Superior temporal gyrus (tissue), 1 donor: ENCODE measurements at regions not wholly inside any gene's neighbourhood (a gene's known extent, or its start where the extent isn't known, plus 50 kb on each side); places are given as distances from the start of the nearest gene placed in this dataset.

Experiments used
- DNase-seq: peaks from one replicate; pipeline ENCODE4 v3.0.0-alpha.2; 2016; ENCODE audit errors: extremely low spot score

DNA sequence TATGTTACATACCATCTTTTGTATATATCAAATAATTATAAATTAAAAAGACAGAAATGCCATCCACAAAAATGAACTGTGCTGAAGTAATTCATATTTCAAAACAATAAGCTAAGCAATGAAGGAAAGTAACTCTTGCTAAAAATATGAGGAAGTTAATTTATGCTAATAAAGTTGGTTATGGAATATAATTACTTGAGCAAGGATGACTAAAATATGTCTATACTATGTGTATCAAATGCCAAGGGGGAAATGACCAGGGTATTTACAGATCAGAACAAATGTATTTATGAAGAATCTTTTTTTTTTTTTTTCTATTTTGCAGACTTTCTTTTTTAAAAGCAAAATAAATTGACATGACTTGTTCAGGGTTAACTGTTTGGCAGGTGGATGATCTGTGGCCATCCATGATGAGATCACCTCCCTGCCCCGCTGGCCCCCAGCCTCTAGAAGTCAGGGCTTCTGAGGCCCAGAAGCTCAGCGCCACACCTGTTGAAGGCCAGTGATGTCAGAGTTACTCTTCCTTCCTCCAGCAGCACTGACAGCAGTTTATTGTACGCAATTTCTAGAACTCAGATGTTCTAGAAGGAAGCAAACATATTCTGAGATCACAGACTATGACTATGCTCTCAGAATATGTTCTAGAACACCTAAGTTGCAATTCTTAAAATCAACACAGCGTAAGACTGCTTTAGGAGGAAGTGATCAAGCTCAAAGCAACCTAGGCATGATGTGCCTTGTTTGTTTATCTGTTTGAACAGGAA, 196.1 kb upstream of the KLF14 start:
- DNase-seq, result no peak

DNA sequence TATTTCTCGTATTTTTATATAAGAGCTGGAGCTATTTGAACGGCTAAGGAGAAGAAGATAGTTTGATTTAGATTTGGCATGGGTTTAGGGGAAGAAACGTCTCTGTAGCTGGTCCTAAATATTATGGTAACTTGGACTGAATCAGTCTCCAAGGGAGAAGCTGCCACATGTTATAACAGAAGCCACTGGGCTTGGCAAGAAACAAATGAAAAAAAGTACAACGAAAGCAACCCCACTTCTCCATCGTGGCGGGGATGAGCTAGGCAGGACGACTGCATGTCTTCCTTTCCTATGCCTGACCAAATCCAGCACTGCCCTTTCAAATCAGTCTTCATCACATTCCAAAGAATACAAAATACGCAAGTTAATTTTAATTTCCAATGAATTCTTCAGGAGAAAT, 196.7 kb upstream of the KLF14 start:
- no peak for DNase-seq

- DNase-seq, result no peak
Measured at GRCh38 chr7:130931423-130931822, 197.4 kb upstream of the KLF14 start.

DNA sequence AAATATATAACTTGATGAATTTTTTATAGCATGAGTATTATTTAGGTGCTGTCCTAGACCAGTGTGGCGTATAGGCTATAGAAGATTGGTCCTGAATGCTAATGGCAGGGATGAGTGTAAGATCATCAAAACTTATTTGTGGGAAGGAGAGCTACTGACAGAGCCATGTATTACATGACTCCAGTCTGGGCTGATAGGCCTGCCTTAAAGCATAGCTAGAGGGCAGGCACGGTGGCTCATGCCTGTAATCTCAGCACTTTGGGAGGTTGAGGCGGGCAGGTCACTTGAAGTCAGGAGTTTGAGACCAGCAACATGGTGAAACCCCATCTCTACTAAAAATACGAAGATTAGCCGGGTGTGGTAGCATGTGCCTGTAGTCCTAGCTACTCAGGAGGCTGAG, 198.1 kb upstream of the KLF14 start:
- no peak for DNase-seq

DNA sequence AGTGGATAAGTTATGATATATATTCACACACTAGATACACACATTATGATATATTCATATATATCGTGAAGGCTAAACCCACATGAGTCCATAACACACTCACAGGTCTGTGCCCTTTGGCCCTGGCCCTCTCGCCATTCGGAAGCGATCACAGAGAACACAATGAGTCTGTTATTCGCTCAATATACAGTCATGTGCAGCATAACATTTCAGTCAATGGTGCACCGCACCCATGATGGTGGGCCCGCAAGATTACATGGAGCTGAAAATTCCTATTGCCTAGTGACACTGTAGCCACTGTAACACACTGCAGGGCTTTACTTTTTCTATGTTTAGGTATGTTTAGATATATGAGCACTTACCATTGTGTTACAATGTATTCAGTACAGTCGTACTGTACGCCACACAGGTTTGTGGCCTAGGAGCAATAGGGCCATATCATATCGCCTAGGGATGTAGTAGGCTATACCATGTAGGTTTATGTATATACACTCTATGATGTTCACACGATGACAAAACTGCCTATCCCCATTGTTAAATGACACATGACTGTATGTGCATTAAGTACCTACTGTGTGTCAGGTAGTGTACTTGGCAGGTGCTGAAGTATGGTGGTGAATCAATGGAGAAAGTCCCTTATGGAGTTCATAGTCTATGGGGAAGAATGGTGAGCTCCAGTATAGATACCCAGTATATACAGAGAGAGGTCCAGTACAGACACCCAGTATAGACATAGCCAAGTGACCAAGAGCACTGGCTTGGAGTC, 198.8 kb upstream of the KLF14 start:
- DNase-seq, result no peak

DNA sequence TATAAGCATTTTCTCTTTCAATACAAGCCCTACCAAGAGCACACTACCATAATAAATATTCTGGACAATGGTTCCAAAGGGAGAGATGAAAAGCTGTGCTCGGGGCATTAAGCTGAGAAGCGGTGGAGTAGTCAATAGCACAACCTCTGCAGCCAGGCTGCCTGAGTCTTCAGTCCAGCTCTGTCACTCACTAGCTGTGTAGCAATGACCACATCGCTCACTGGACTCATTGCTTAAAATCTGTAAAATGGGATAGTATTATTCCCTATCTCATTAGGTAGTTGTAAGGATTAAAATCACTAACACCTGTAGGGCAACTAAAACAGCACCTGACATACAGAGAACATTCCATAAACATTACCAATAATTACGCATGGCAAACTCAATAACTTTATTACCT, 199.9 kb upstream of the KLF14 start:
- no peak for DNase-seq

DNA sequence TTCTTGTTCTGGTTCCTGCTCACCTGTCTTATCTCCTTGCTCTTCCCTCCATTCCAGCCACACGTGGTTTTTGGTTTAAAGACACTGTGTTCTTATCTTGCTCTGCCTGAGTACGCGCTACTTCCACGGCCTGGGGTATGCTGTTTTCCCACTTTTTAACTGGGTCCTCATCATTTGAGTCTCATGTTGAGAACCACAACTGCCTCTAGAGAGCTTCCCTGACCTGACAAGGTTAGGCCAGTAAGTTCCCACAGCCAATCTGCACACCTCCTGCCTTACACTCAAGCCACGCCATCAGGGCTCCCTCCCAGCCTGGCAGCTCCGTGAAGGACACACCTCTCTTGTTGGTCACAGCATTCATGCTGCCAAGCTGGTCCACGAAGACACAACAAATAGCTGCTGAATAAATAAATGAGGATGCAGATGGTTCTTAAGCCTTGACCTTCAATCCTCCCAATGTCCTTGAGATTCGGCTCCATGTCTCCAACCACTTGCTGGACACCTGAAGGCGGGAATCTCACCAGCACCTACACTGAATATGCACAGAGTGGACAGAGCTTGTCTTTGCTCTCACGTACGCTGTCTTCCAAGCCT, 201.7 kb upstream of the KLF14 start:
- DNase-seq, result no peak

- no peak for DNase-seq
Measured at GRCh38 chr7:130936202-130936931, 202.4 kb upstream of the KLF14 start.

DNA sequence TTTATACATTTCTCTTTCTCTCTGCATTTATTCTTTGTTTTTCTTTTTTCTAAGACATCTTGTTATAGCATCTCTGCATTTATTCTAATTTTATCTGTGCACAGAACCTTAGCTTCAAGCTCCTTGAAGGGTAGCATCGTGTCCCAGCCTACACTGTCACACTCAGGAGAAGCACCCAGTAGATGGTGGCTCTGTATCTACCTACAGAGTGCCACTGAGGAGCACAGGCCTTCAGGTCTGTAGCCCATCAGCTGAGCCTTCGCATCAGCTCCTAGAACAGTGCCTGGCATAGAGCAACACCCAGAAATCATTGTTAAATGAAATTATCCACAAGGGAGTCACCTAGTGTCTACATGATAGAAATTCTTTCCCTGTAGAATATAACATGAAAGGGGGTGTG, 203.0 kb upstream of the KLF14 start:
- no peak for DNase-seq

DNA sequence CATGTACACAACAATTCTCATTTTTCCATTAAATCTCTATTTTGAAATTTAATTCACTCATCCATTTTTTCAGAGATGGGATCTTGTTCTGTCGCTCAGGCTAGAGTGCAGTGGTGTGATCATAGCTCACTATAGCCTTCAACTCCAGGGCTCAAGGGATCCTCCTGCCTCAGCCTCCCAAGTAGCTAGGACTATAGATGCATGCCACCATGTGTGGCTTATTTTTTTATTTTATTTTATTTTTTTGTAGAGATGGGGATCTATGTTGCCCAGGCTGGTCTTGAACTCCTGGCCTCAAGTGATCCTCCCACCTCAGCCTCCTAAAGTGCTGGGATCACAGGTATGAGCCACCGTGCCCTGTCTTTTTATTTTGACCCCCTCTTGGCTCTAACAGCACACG, 203.8 kb upstream of the KLF14 start:
- DNase-seq, result no peak

DNA sequence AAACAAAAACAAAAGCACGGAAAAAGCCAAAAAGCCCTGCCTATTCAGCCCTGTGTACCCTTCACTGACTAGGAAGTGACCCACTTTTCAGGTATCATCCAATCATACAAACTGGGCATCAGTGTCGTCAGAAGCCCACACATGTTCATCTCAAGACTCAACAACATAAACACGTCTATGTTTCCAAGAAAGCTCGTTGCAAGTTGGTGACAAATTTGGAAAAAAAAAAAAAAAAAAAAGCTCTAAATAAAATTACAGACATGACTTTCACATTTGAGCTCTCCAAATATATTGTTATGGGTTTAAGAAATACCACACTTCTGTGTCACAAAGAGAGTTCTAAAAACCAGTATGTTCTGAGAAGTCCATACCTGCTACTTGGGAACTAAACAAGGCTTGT, 204.7 kb upstream of the KLF14 start:
- DNase-seq, result no peak

DNA sequence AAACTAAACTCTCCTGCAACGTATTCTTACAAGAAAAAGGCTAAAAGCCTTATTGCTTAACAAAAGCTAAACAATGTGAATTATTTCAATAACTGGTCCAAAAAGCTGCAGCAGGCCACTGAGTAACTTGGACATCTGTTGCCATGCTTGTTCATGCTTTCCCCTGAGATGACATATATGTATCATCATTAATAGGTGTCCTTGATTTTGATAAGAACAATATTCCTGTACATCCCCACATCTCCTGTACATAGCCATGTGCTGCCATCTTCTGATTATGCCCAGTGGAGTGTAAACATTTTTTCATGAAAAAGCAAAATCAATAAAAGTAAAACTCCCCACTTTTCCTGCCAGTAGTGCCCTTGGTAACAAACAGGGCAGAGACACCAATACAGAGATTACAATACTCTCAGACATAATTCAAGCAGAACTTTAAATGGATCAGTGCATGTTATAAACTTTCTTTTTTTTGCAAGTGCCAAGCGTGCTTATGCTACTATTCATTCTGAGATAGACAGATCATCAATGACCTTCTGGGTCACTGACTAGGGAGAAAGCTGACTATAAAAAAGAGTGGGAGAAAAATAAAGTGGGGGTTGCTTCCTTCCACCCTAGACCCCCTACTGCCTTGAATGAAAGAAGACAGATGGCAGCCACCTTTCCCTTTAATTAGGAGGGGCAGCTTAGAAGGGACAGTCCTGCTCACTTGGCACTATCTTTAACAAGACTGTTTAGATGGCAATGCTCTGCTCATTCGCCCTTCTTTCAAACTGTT, 205.5 kb upstream of the KLF14 start:
- no peak for DNase-seq

GRCh38 chr7:130940326-130940725, 206.3 kb upstream of the KLF14 start:
- no peak for DNase-seq

GRCh38 chr7:130940907-130941306, 206.9 kb upstream of the KLF14 start:
- no peak for DNase-seq

- DNase-seq, result no peak
Measured at GRCh38 chr7:130941322-130942210, 207.6 kb upstream of the KLF14 start.

DNA sequence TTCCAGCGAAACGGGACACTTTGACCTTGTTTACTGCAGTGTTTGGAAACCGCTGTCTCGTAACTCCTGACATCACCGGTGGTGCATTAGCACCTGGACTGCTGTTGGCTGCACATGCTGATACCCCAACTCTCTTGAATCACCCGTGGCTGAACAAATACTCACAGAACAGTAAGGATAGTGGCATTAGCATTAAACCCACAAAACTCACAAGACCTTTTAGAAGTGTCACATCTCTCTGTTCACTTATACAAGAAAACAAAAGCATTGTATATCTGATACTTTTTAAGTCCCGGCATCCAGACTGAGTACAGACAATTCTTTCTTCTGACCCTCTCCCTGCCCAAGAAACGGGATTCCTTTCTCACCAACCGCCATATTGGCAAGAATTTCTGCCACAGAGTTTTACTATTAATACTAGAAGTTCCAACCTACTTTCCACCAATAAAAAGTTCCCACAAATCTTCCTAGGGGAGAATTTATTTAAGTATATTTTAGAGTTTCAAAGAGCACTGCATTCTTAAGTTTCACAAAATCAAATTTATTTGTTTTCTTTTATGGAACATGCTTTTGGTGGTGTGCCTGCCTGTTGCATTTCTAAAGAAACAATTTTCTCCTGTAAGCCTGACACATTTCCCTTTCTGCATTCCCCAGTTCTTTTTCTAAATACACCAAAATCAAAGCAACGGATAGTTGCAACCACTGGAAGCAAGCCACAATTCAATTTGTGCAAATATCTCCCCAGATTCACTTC, 208.4 kb upstream of the KLF14 start:
- DNase-seq, result no peak

DNA sequence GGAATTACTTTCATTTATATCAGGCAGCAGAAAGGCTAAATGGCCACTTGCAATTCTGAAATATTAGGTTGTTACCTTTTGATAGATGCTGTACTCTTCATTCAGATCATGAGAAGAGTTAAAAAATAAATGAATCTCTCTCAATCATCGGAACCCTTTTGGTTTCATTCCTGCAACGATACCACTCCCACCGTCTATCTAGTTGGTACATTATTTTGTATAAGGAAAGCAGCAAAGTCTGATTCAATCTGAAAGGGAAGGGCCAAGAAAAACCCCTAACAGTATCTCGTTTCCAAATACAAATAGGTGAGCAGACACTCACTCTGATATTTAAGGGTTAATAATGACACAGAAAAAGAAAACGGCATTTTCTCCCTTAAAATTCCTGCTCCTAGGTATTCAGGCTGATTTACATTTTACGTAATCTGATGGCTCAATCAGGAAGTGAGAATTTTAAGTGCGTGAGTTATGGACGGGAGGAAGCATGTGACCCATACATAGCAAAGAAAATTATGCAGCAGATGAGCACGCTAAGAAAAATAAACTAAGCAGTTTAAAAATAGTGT, 209.4 kb upstream of the KLF14 start:
- peak; percentile 68 for DNase-seq

DNA sequence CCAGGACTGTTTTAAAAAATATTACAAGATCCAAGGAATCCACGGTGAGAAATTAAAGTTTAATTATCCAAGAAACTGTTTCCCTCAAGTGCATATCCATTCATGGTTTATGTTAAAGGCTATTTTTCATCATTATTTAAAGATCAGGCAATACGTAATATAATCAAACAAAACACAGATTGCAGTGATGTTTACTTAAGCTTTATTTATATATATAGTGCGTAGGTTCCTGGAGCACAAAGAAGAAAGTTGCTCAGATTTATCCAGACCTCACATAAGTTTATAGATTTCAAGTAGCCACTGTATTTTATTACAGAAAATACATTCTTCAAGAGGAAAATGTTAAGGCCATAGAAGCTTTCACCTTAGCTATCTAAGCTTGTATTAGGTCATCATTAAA, 210.0 kb upstream of the KLF14 start:
- no peak for DNase-seq

- no peak for DNase-seq
Measured at GRCh38 chr7:130944997-130945396, 211.0 kb upstream of the KLF14 start.
